ENCODE measurements at regions not wholly inside any gene's neighbourhood (a gene's known extent, or its start where the extent isn't known, plus 50 kb on each side); places are given as distances from the start of the nearest gene placed in this dataset.

GRCh38 chr10:104517946-104518345 lies 123.1 kb upstream of the SORCS3 start:
- DNase-seq (ENCODE audit: low spot score), result no peak
- POLR2A ChIA-PET, result no interaction called here
- CTCF ChIA-PET (ENCODE audit: unreplicated experiment), result no interaction called here
- BruUV-seq (replicated peaks), result no TSS peak
- H3K9me3 ChIP-seq (ENCODE audit: low read length), result no peaks in the 10 kb centered on the region
- H3K27ac ChIP-seq (ENCODE audit: low read depth, low read length, poor library complexity, severe bottlenecking), result no peak overlapping the region
- no peak overlapping the region for H2AFZ ChIP-seq (ENCODE audit: low read length)
- no peaks in the 10 kb centered on the region for H3K36me3 ChIP-seq (ENCODE audit: insufficient read depth, low read length)
- no peak overlapping the region for H3K4me3 ChIP-seq (ENCODE audit: low read depth, low read length, poor library complexity, severe bottlenecking)
- no peak for TF ChIP-seq EZH2phosphoT487 (IDR thresholded peaks at IDR 0.05; ENCODE audit: borderline replicate concordance, low read depth, low read length)
- no peak for TF ChIP-seq CTCF (conservative IDR thresholded peaks at IDR 0.05; ENCODE audit: low read length)
- H3K4me2 ChIP-seq (ENCODE audit: low read length), result no peak overlapping the region
- H3K79me2 ChIP-seq (ENCODE audit: insufficient read depth, low read depth, low read length), result no peaks in the 10 kb centered on the region
- H3K4me1 ChIP-seq (ENCODE audit: insufficient read depth, low read length, poor library complexity, severe bottlenecking), result no peaks in the 10 kb centered on the region
- H3K9me2 ChIP-seq (ENCODE audit: insufficient read depth, low read length), result no peaks in the 10 kb centered on the region
- no peaks in the 10 kb centered on the region for H4K20me1 ChIP-seq (ENCODE audit: insufficient read depth, low read length)
- intact Hi-C loops (cut with micrococcal nuclease; ENCODE audit: unreplicated experiment), result no loop called here

GRCh38 chr10:104518891-104519290 lies 122.2 kb upstream of the SORCS3 start:
- Histone ChIP-seq H3K27ac (ENCODE audit: low read depth, low read length, poor library complexity, severe bottlenecking) (no peak overlapping the region), H3K36me3 (ENCODE audit: insufficient read depth, low read length) (no peaks in the 10 kb centered on the region), H3K4me2 (ENCODE audit: low read length) (no peak overlapping the region), H3K9me3 (ENCODE audit: low read length) (no peaks in the 10 kb centered on the region), H3K4me3 (ENCODE audit: low read depth, low read length, poor library complexity, severe bottlenecking) (no peak overlapping the region), H3K4me1 (ENCODE audit: insufficient read depth, low read length, poor library complexity, severe bottlenecking) (no peaks in the 10 kb centered on the region), H2AFZ (ENCODE audit: low read length) (no peak overlapping the region), H3K79me2 (ENCODE audit: insufficient read depth, low read depth, low read length) (no peaks in the 10 kb centered on the region), H4K20me1 (ENCODE audit: insufficient read depth, low read length) (no peaks in the 10 kb centered on the region), H3K9me2 (ENCODE audit: insufficient read depth, low read length) (no peaks in the 10 kb centered on the region)
- no peak for DNase-seq (ENCODE audit: low spot score)
- ChIA-PET CTCF (ENCODE audit: unreplicated experiment) (no interaction called here), POLR2A (no interaction called here)
- intact Hi-C loops (cut with micrococcal nuclease; ENCODE audit: unreplicated experiment), result no loop called here
- no TSS peak for BruUV-seq (replicated peaks)
- TF ChIP-seq CTCF (conservative IDR thresholded peaks at IDR 0.05; ENCODE audit: low read length) (no peak), EZH2phosphoT487 (IDR thresholded peaks at IDR 0.05; ENCODE audit: borderline replicate concordance, low read depth, low read length) (no peak)

- H3K4me2 ChIP-seq (ENCODE audit: low read length), result no peak overlapping the region
- no peaks in the 10 kb centered on the region for H3K4me1 ChIP-seq (ENCODE audit: insufficient read depth, low read length, poor library complexity, severe bottlenecking)
- intact Hi-C loops (cut with micrococcal nuclease; ENCODE audit: unreplicated experiment), result no loop called here
- ChIA-PET CTCF (ENCODE audit: unreplicated experiment) (no interaction called here), POLR2A (no interaction called here)
- BruUV-seq (replicated peaks), result no TSS peak
- H3K27ac ChIP-seq (ENCODE audit: low read depth, low read length, poor library complexity, severe bottlenecking), result no peak overlapping the region
- no peak overlapping the region for H2AFZ ChIP-seq (ENCODE audit: low read length)
- no peak overlapping the region for H3K4me3 ChIP-seq (ENCODE audit: low read depth, low read length, poor library complexity, severe bottlenecking)
- no peaks in the 10 kb centered on the region for H3K9me2 ChIP-seq (ENCODE audit: insufficient read depth, low read length)
- H3K36me3 ChIP-seq (ENCODE audit: insufficient read depth, low read length), result no peaks in the 10 kb centered on the region
- no peaks in the 10 kb centered on the region for H3K79me2 ChIP-seq (ENCODE audit: insufficient read depth, low read depth, low read length)
- H3K9me3 ChIP-seq (ENCODE audit: low read length), result no peaks in the 10 kb centered on the region
- no peaks in the 10 kb centered on the region for H4K20me1 ChIP-seq (ENCODE audit: insufficient read depth, low read length)
- TF ChIP-seq CTCF (conservative IDR thresholded peaks at IDR 0.05; ENCODE audit: low read length) (no peak), EZH2phosphoT487 (IDR thresholded peaks at IDR 0.05; ENCODE audit: borderline replicate concordance, low read depth, low read length) (no peak)
- no peak for DNase-seq (ENCODE audit: low spot score)
Observed at GRCh38 chr10:104520653-104521052, 120.4 kb upstream of the SORCS3 start.
